Medulla oblongata (tissue), 1 donor: ENCODE measurements at regions not wholly inside any gene's neighbourhood (a gene's known extent, or its start where the extent isn't known, plus 50 kb on each side); places are given as distances from the start of the nearest gene placed in this dataset.
A peak's percentile ranks its signal among the peaks of the same experiment; 100 is the strongest.

Experiments
- DNase-seq: peaks from one replicate; pipeline ENCODE4 v3.0.0-alpha.2; 2015; ENCODE audit errors: extremely low spot score

- DNase-seq: no peak
Measured at GRCh38 chr10:118175148-118175547, 128.4 kb upstream of the RAB11FIP2 start.

- no peak for DNase-seq
Measured at GRCh38 chr10:118173296-118173695, 126.6 kb upstream of the RAB11FIP2 start.

GRCh38 chr10:118171861-118172260 is 125.1 kb upstream of the RAB11FIP2 start:
- no peak for DNase-seq

- DNase-seq: no peak
Measured at GRCh38 chr10:118167056-118167700, 120.4 kb upstream of the RAB11FIP2 start.

- no peak for DNase-seq
Measured at GRCh38 chr10:118163217-118163616, 116.5 kb upstream of the RAB11FIP2 start.

- DNase-seq: no peak
Measured at GRCh38 chr10:118161461-118162246, 114.9 kb upstream of the RAB11FIP2 start.

GRCh38 chr10:118153287-118153686 is 106.5 kb upstream of the RAB11FIP2 start:
- no peak for DNase-seq

- DNase-seq: no peak
Measured at GRCh38 chr10:118151461-118151860, 104.7 kb upstream of the RAB11FIP2 start.

GRCh38 chr10:118148247-118148646 is 101.5 kb upstream of the RAB11FIP2 start:
- DNase-seq: no peak

GRCh38 chr10:118145256-118145655 is 98.5 kb upstream of the RAB11FIP2 start:
- DNase-seq: no peak

GRCh38 chr10:118141471-118141870 is 94.7 kb upstream of the RAB11FIP2 start:
- no peak for DNase-seq

- no peak for DNase-seq
Measured at GRCh38 chr10:118139321-118139720, 92.6 kb upstream of the RAB11FIP2 start.

- DNase-seq: no peak
Measured at GRCh38 chr10:118128675-118129074, 81.9 kb upstream of the RAB11FIP2 start.

- DNase-seq: no peak
Measured at GRCh38 chr10:118118716-118119115, 72.0 kb upstream of the RAB11FIP2 start.

GRCh38 chr10:118116715-118117449 is 70.1 kb upstream of the RAB11FIP2 start:
- no peak for DNase-seq

GRCh38 chr10:118116362-118116714 is 69.6 kb upstream of the RAB11FIP2 start:
- peak; percentile 3 for DNase-seq

GRCh38 chr10:118115701-118116100 is 69.0 kb upstream of the RAB11FIP2 start:
- peak; percentile 20 for DNase-seq

- no peak for DNase-seq
Measured at GRCh38 chr10:118114992-118115391, 68.3 kb upstream of the RAB11FIP2 start.

GRCh38 chr10:118112543-118113125 is 65.9 kb upstream of the RAB11FIP2 start:
- DNase-seq: no peak

- DNase-seq: no peak
Measured at GRCh38 chr10:118110750-118111149, 64.0 kb upstream of the RAB11FIP2 start.

GRCh38 chr10:118108194-118109026 is 61.7 kb upstream of the RAB11FIP2 start:
- DNase-seq: peak; percentile 9
